Muscle layer of duodenum (tissue), 2 donors: ENCODE measurements at regions not wholly inside any gene's neighbourhood (a gene's known extent, or its start where the extent isn't known, plus 50 kb on each side); places are given as distances from the start of the nearest gene placed in this dataset.

Experiments used
- H3K27ac ChIP-seq: one replicate; pipeline ENCODE4 v1.7.0; 2013; ENCODE audit warnings: mild to moderate bottlenecking, low read length
- H3K27me3 ChIP-seq: one replicate; pipeline ENCODE4 v1.7.0; 2013; ENCODE audit warnings: low read depth, mild to moderate bottlenecking, control low read depth, low read length
- H3K36me3 ChIP-seq, 2 donors: one replicate each; pipeline ENCODE4 v1.7.0; 2013; ENCODE audit warnings: low read length in 2 of 2, control low read depth in 1 of 2, mild to moderate bottlenecking in 1 of 2; ENCODE audit not compliant: insufficient read depth in 2 of 2, control insufficient read depth in 1 of 2
- H3K4me1 ChIP-seq, 2 donors: one replicate each; pipeline ENCODE4 v1.7.0; 2013; ENCODE audit warnings: low read length in 2 of 2, mild to moderate bottlenecking in 2 of 2, control low read depth in 1 of 2, moderate library complexity in 1 of 2; ENCODE audit not compliant: insufficient read depth in 2 of 2, control insufficient read depth in 1 of 2
- H3K4me3 ChIP-seq, 2 donors: one replicate each; pipeline ENCODE4 v1.7.0; 2013; ENCODE audit warnings: low read length in 2 of 2, low read depth in 1 of 2, mild to moderate bottlenecking in 1 of 2
- H3K9me3 ChIP-seq, 2 donors: one replicate each; pipeline ENCODE4 v1.7.0; 2013; ENCODE audit warnings: low read length in 2 of 2, control low read depth in 1 of 2, mild to moderate bottlenecking in 1 of 2; ENCODE audit not compliant: control insufficient read depth in 1 of 2
- donor health status: healthy.

DNA sequence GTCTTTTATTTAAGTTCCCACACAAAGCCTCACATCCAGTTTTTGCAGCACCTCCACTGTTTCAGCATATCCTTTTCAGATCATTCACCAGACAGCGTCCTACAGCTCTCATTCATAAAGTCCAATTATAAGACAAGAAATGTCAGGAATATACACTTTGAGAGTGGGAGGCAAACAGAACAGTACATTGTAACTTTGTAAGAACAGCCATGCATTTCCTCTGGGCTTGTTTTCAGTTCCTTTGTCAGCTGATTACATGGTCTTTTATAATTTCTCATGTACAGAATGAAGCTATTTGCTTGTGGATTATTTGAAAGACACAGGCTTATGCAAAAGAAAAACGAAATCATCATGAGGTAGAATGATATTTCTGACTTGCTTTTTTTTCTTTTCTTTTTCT lies 85.7 kb downstream of the SOX2 start:
- H3K4me3 ChIP-seq = no peak overlapping the region
- H3K4me1 ChIP-seq = no peaks in the 10 kb centered on the region
- no peaks in the 10 kb centered on the region for H3K9me3 ChIP-seq
- H3K27ac ChIP-seq = no peak overlapping the region
- H3K27me3 ChIP-seq = no peaks in the 10 kb centered on the region
- no peaks in the 10 kb centered on the region for H3K36me3 ChIP-seq

DNA sequence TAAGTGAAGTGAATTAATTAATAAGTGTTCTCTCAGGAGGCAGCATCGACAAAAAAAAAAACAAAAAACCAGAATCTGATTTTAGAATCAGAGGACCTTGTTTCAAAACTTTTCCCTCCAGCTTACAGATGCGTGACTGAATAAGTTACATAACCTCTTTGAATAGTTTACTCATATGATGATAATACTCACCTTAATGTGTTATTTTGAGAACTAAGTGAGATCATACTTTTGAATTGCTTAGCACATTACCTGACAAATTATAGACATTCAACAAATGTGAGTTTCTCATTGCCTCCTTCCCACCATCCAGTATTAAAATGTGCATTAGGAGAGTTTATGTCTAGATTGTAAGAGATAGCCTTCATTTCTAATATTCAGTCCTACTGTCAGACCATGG lies 94.0 kb downstream of the SOX2 start:
- no peaks in the 10 kb centered on the region for H3K36me3 ChIP-seq
- no peak overlapping the region for H3K4me3 ChIP-seq
- no peaks in the 10 kb centered on the region for H3K27me3 ChIP-seq
- no peaks in the 10 kb centered on the region for H3K4me1 ChIP-seq
- H3K27ac ChIP-seq = no peak overlapping the region
- no peaks in the 10 kb centered on the region for H3K9me3 ChIP-seq

DNA sequence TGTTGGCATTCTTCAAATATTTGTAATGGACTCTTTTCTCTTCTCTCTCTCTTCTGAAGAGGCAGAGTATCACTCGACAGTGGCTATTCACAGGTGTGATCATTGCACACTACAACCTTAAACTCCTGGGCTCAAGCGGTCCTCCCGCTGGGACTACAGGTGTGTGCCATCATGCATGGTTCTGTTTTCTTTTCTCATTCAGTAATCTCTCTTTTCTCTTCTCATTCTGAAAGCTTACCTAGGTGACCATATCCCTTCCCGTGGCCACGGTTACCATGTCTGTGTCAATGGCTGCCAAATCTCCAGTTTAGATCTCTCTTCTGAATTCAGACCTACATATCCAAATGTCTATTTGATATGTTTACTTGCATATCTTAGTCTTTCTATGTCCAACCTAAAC lies 96.3 kb downstream of the SOX2 start:
- Histone ChIP-seq H3K27me3 (no peaks in the 10 kb centered on the region), H3K4me1 (no peaks in the 10 kb centered on the region), H3K4me3 (no peak overlapping the region), H3K36me3 (no peaks in the 10 kb centered on the region), H3K9me3 (no peaks in the 10 kb centered on the region), H3K27ac (no peak overlapping the region)

DNA sequence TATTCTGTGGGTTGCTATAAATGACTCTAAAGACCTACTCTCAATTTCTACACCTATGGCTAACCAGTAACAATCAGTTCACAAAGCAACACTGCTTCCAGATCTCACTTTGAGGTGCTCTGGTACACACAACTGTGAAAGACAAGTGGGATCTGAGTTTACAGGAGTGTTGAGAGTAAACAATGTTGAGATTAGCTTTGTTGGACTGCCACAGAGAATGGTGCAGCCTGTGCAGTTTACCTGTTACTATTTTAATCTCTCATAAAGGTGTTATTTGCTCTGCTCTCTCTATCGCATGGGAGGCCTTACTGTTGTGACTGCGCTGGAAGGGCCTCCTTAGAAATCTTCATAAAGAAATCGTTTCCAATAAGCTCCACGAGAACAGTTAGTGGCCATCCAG lies 112.0 kb downstream of the SOX2 start:
- no peaks in the 10 kb centered on the region for H3K9me3 ChIP-seq
- H3K27me3 ChIP-seq = no peaks in the 10 kb centered on the region
- no peak overlapping the region for H3K4me3 ChIP-seq
- no peak overlapping the region for H3K27ac ChIP-seq
- H3K36me3 ChIP-seq = no peaks in the 10 kb centered on the region
- no peaks in the 10 kb centered on the region for H3K4me1 ChIP-seq

DNA sequence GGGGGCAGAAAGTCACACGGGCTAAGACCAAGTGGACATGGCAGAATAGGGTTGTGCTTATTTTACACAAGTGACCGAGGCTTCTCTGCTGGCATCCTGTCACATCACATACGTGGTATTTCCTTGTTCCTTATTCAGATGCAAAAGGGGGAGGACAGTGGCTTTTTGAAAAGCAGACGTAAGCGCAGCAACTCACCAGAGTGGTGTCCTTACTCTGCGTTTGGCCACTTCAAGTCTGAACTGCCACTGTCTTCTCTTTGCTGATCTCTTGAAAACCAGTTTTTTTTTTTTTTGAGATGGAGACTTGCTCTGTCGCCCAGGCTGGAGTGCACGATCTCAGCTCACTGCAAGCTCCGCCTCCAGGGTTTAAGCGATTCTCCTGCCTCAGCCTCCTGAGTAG lies 113.2 kb downstream of the SOX2 start:
- no peaks in the 10 kb centered on the region for H3K4me1 ChIP-seq
- no peaks in the 10 kb centered on the region for H3K36me3 ChIP-seq
- no peaks in the 10 kb centered on the region for H3K9me3 ChIP-seq
- H3K27me3 ChIP-seq = no peaks in the 10 kb centered on the region
- no peak overlapping the region for H3K27ac ChIP-seq
- no peak overlapping the region for H3K4me3 ChIP-seq

DNA sequence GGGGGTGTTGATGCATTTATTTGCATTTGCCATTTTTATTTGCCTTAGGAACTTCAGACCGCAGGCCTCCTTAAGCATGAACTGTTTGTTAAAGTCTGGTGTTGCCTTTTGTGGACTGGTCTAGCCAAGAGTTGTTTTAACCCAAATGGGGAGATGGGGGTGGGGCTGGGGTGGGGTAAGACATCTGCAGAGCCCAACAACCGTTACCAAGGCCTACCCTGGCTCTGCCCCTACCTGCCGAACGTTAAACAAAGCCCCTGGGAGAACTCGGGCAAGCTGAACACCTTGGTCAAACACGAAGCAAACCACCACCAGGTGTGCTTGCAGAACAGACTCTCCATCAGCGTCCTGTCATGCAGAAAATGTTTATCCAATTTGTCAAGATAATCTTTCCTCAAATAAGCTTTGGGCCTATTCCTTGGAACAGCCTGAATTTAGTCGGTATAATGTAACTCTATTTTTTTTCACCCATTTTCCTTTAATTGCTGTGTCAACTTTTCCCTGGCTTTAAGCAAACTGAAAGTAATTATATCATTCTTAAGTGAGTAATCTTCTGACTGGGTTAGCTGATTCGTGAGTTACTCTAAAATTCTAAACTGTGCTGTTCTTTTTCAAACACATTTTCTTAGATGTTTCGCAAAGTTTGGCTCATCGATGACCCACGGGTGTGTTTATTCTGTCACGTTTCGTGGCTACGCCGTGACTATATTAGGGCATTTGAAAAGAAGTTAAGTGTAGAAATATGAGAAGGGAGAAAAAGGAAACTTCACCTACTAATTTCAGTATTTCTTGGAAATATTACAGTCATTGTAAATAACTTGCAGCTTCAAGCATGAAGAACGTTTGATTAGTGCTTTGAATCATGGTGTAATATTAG lies 127.6 kb downstream of the SOX2 start:
- no peaks in the 10 kb centered on the region for H3K36me3 ChIP-seq
- no peak overlapping the region for H3K27ac ChIP-seq
- H3K4me3 ChIP-seq = peak overlapping the region in 1 of 2 donors; percentile 18
- H3K27me3 ChIP-seq = no peaks in the 10 kb centered on the region
- H3K4me1 ChIP-seq = no peaks in the 10 kb centered on the region
- no peaks in the 10 kb centered on the region for H3K9me3 ChIP-seq

DNA sequence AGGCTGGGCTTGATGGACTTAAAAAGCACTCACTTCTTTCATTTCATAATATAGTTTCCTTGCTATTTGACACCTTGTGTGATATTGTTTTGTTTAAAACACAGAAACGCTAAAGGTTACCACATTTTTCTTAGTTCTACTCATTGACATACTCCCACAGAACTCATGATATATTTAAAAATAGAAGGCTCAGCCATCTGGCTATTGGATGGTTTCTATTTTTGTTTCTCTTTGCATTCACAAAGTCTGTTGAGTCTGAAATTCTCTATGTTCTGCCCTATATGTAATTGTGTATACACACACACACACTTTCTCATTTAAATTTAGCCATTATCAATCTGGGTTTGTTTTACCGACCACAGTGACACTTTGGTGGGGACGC lies 128.2 kb downstream of the SOX2 start:
- Histone ChIP-seq H3K36me3 (no peaks in the 10 kb centered on the region), H3K4me1 (no peaks in the 10 kb centered on the region), H3K4me3 (peak overlapping the region in 1 of 2 donors; percentile 18), H3K9me3 (no peaks in the 10 kb centered on the region), H3K27ac (no peak overlapping the region), H3K27me3 (no peaks in the 10 kb centered on the region)

DNA sequence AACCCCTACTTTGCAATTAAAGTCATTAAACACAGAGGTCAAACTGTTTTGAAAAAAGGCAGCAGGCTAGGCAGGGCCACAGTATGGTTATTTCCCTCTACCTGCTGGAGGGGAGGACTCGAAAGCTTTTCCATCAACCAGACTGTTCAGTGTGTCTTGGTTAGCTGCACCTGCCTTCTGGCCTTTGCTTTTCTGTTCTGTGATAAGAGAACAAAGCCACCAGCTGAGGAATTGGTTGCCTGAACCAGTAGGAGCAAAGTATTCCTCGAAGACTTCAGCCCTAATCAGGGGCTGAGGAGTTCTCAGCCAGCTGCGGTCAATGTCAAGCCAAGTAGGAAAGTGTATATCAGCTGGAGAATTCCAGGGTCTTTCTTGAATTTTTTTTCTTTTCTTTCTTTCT lies 132.5 kb downstream of the SOX2 start:
- Histone ChIP-seq H3K36me3 (no peaks in the 10 kb centered on the region), H3K4me1 (no peaks in the 10 kb centered on the region), H3K27me3 (no peaks in the 10 kb centered on the region), H3K4me3 (no peak overlapping the region), H3K9me3 (no peaks in the 10 kb centered on the region), H3K27ac (no peak overlapping the region)

DNA sequence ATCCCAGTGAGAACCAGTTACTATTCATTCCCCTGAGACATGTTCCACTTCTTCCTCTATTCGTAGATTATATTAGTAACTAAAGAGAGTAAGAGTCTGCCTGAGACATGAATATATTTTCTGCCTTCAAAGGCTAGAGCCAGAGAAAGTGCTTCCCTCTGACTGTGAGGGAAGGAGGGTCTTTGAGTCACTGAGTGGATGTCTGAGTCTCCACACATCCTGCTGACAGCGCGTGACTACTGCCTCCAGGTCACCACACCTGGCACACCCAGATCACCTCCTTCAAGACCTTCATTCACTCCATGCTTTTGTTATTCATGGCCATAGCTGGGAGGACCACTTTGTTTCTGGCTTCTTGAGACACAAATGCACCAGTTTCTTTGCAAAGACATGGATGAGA lies 135.6 kb downstream of the SOX2 start:
- H3K36me3 ChIP-seq = no peaks in the 10 kb centered on the region
- no peak overlapping the region for H3K4me3 ChIP-seq
- H3K27ac ChIP-seq = no peak overlapping the region
- no peaks in the 10 kb centered on the region for H3K9me3 ChIP-seq
- H3K4me1 ChIP-seq = no peaks in the 10 kb centered on the region
- H3K27me3 ChIP-seq = no peaks in the 10 kb centered on the region

DNA sequence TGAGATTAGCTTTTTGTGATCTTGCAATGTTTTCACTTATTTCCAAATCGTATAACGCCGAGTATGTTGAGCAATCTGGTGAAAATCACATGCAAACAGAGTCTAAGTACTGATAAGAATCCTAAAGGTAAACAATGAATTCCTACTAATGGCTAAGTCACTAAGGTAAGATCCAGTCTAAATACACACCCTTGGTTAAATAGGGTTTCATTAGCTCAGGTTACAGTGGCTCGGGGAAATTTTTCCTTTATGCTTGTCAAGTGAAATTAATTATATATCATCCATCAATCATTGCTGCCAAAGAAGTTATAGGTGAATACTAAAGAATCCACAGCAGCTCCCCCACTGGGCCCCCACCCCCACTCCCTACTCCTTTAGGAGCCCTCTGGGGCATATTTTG lies 139.3 kb downstream of the SOX2 start:
- Histone ChIP-seq H3K36me3 (no peaks in the 10 kb centered on the region), H3K27me3 (no peaks in the 10 kb centered on the region), H3K9me3 (no peaks in the 10 kb centered on the region), H3K4me1 (no peaks in the 10 kb centered on the region), H3K4me3 (no peak overlapping the region), H3K27ac (no peak overlapping the region)

DNA sequence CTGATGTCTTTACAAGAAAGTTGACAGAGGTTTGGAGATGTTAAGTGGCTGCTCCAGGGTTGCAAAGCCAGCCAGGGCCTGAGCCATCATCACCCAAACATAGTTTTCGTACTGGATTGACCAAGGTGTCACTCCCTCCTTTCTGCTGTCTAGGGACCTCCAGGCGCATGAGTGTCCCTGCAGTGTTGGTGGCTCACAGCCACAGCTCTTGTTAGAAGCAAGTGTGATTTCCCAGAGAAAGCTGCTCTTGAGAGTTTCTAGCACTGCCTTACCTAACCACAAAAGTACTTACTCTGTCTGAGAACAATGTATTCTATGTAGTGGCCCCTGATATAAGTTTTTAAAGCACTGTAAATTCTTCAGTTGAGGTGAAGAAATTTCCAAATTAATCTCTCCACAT lies 144.1 kb downstream of the SOX2 start:
- no peaks in the 10 kb centered on the region for H3K36me3 ChIP-seq
- no peaks in the 10 kb centered on the region for H3K9me3 ChIP-seq
- H3K4me3 ChIP-seq = no peak overlapping the region
- no peaks in the 10 kb centered on the region for H3K27me3 ChIP-seq
- no peak overlapping the region for H3K27ac ChIP-seq
- no peaks in the 10 kb centered on the region for H3K4me1 ChIP-seq

DNA sequence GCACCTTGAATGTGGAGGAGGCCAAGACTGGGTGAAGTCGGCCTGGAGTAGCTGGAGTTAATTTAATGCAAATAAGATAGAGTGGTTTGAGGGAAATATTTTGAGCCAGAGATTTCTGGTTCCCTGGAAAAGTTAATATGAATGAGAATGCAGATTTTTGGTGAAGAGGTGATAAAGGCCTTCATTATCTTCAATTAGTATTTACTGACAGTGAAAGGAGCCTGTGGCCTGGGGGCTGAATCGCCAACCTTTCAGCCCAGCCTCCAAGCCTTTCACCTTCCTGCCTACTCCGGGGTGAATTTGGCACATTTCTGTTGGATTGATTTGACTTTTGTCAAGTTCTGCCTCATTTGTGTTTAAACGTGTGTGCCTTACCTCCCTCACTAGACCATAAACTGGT lies 147.8 kb downstream of the SOX2 start:
- no peaks in the 10 kb centered on the region for H3K27me3 ChIP-seq
- H3K36me3 ChIP-seq = no peaks in the 10 kb centered on the region
- H3K27ac ChIP-seq = no peak overlapping the region
- H3K9me3 ChIP-seq = no peaks in the 10 kb centered on the region
- H3K4me1 ChIP-seq = no peaks in the 10 kb centered on the region
- H3K4me3 ChIP-seq = no peak overlapping the region
